ENCODE measurements at regions not wholly inside any gene's neighbourhood (a gene's known extent, or its start where the extent isn't known, plus 50 kb on each side); places are given as distances from the start of the nearest gene placed in this dataset.

DNA sequence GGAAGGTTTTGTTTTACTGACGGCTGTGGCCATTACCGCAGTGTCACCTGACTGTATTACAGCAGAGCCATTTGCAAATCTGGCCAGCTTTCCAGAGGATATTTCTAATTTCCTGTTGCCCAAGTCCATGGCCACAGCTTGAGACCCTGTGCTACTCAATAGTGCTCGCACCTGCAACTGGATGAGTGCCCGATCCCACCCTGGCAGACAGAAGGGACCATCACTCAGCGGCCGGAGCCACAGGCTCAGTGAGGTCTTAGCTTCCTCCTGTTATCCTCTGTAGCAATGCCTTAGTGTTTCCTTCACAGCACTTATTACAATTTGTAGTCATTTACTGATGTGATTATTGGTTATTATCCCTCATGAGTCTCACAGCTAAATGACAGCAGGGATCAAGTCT lies 184.8 kb downstream of the LRRN1 start:
- no peak overlapping the region for H3K27ac ChIP-seq (ENCODE audit: low read length, poor library complexity, severe bottlenecking)
- 89% methylated on average over 6 of the region's 6 CpGs for WGBS
- H2BK120ac ChIP-seq (ENCODE audit: low read depth, low read length): no peak overlapping the region
- H4K91ac ChIP-seq (ENCODE audit: low read length): no peak overlapping the region
- H2BK12ac ChIP-seq (ENCODE audit: low read length in 2 of 2): no peak overlapping the region
- no peak overlapping the region for H3K4ac ChIP-seq (ENCODE audit: low read depth in 1 of 2, low read length in 2 of 2)
- no peaks in the 10 kb centered on the region for H3K79me1 ChIP-seq (replicated peaks; ENCODE audit: low read length, poor library complexity, severe bottlenecking)
- no peak overlapping the region for H3K18ac ChIP-seq (ENCODE audit: low read depth in 1 of 2, low read length in 2 of 2)
- no peak overlapping the region for H2BK5ac ChIP-seq (ENCODE audit: low read depth, low read length, poor library complexity, severe bottlenecking)
- no peak overlapping the region for H3K4me2 ChIP-seq (ENCODE audit: low read length, poor library complexity, severe bottlenecking)
- no peak overlapping the region for H2AFZ ChIP-seq (ENCODE audit: low read depth, low read length)
- H2AK5ac ChIP-seq (ENCODE audit: low read length, severe bottlenecking): no peak overlapping the region
- H3K14ac ChIP-seq (ENCODE audit: low read length in 2 of 2): no peak overlapping the region
- no peak overlapping the region for H4K8ac ChIP-seq (ENCODE audit: low read length)
- H3K36me3 ChIP-seq (ENCODE audit: control insufficient read depth in 1 of 2, insufficient read depth in 2 of 2, low read depth in 1 of 2, low read length in 2 of 2): no peaks in the 10 kb centered on the region
- no peaks in the 10 kb centered on the region for H3K4me1 ChIP-seq (ENCODE audit: control insufficient read depth, insufficient read depth, low read depth, low read length)
- H3K4me3 ChIP-seq (ENCODE audit: insufficient read depth in 1 of 2, low read depth in 1 of 2, low read length in 2 of 2): no peak overlapping the region
- no peak for DNase-seq
- H3K23ac ChIP-seq (ENCODE audit: low read length in 2 of 2): no peak overlapping the region
- H2BK15ac ChIP-seq (ENCODE audit: low read depth, poor library complexity, severe bottlenecking): no peak overlapping the region
- peaks cover 16% of the 10 kb centered on the region for H3K9me3 ChIP-seq (ENCODE audit: control insufficient read depth, low read length)
- no peak overlapping the region for H3K9ac ChIP-seq (ENCODE audit: low read length)
- no peaks in the 10 kb centered on the region for H3K27me3 ChIP-seq (ENCODE audit: control insufficient read depth in 1 of 2, insufficient read depth in 1 of 2, low read length in 2 of 2)

DNA sequence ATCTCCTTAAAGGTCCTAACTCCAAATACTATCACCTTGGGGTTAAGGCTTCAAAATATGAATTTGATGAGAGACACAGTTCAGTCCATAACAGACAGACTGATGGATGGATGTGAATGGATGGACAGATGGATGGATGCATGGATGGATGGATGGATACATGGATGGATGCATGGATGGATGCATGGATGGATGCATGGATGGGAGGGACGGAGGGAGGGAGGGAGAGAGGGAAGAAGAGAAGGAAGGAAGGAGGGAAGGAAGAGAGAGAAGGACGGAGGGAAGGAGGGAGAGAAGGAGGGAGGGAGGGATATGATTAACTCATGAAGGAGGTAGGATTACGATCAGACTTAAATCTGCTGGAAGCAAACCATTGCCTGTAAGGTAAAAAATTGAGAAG lies 192.4 kb downstream of the LRRN1 start:
- Histone ChIP-seq H2BK12ac (ENCODE audit: low read length in 2 of 2) (no peak overlapping the region), H2AK5ac (ENCODE audit: low read length, severe bottlenecking) (no peak overlapping the region), H3K9ac (ENCODE audit: low read length) (no peak overlapping the region), H2BK5ac (ENCODE audit: low read depth, low read length, poor library complexity, severe bottlenecking) (no peak overlapping the region), H3K14ac (ENCODE audit: low read length in 2 of 2) (no peak overlapping the region), H3K23ac (ENCODE audit: low read length in 2 of 2) (no peak overlapping the region), H2BK120ac (ENCODE audit: low read depth, low read length) (no peak overlapping the region), H3K18ac (ENCODE audit: low read depth in 1 of 2, low read length in 2 of 2) (no peak overlapping the region), H3K4me3 (ENCODE audit: insufficient read depth in 1 of 2, low read depth in 1 of 2, low read length in 2 of 2) (no peak overlapping the region), H3K79me1 (replicated peaks; ENCODE audit: low read length, poor library complexity, severe bottlenecking) (no peaks in the 10 kb centered on the region), H3K9me3 (ENCODE audit: control insufficient read depth, low read length) (peaks cover 5% of the 10 kb centered on the region), H3K4me2 (ENCODE audit: low read length, poor library complexity, severe bottlenecking) (no peak overlapping the region), H3K4ac (ENCODE audit: low read depth in 1 of 2, low read length in 2 of 2) (no peak overlapping the region), H3K4me1 (ENCODE audit: control insufficient read depth, insufficient read depth, low read depth, low read length) (no peaks in the 10 kb centered on the region), H4K91ac (ENCODE audit: low read length) (no peak overlapping the region), H4K8ac (ENCODE audit: low read length) (no peak overlapping the region), H2AFZ (ENCODE audit: low read depth, low read length) (no peak overlapping the region), H3K27ac (ENCODE audit: low read length, poor library complexity, severe bottlenecking) (no peak overlapping the region), H3K36me3 (ENCODE audit: control insufficient read depth in 1 of 2, insufficient read depth in 2 of 2, low read depth in 1 of 2, low read length in 2 of 2) (no peaks in the 10 kb centered on the region), H3K27me3 (ENCODE audit: control insufficient read depth in 1 of 2, insufficient read depth in 1 of 2, low read length in 2 of 2) (no peaks in the 10 kb centered on the region), H2BK15ac (ENCODE audit: low read depth, poor library complexity, severe bottlenecking) (no peak overlapping the region)
- WGBS: 71% methylated on average over 3 of the region's 3 CpGs
- DNase-seq: no peak

DNA sequence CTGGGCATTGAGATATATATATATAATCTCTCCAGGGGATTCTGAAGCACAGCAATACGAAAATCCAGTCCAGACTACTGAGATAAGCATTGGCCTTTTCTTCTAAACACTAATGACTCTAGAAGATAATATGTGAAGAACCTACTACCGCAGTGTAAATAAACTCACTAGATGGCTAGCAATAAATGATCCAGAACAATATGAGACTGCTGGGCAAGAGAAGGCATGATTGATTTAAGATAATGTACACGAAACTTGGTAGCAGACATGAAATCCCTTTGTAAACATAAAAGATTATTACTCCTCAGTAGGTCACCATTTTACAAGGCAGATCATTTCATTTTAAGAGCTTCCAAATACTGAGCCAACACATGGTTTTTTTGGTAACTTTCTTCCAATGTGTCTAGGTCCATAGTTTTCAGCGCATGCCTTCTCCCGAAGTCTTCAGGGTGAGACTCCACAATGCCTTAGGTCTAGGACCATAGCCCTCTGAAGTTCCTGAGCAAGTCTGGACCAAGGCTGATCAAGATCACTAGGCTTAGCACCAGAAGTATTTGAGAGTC lies 193.2 kb downstream of the LRRN1 start:
- no peaks in the 10 kb centered on the region for H3K4me1 ChIP-seq (ENCODE audit: control insufficient read depth, insufficient read depth, low read depth, low read length)
- H2AFZ ChIP-seq (ENCODE audit: low read depth, low read length): no peak overlapping the region
- no peaks in the 10 kb centered on the region for H3K36me3 ChIP-seq (ENCODE audit: control insufficient read depth in 1 of 2, insufficient read depth in 2 of 2, low read depth in 1 of 2, low read length in 2 of 2)
- 86% methylated on average over 3 of the region's 5 CpGs for WGBS
- H3K9ac ChIP-seq (ENCODE audit: low read length): no peak overlapping the region
- H3K79me1 ChIP-seq (replicated peaks; ENCODE audit: low read length, poor library complexity, severe bottlenecking): no peaks in the 10 kb centered on the region
- no peak overlapping the region for H3K27ac ChIP-seq (ENCODE audit: low read length, poor library complexity, severe bottlenecking)
- H3K18ac ChIP-seq (ENCODE audit: low read depth in 1 of 2, low read length in 2 of 2): no peak overlapping the region
- no peak overlapping the region for H2BK12ac ChIP-seq (ENCODE audit: low read length in 2 of 2)
- H3K4ac ChIP-seq (ENCODE audit: low read depth in 1 of 2, low read length in 2 of 2): no peak overlapping the region
- H2BK15ac ChIP-seq (ENCODE audit: low read depth, poor library complexity, severe bottlenecking): no peak overlapping the region
- H4K91ac ChIP-seq (ENCODE audit: low read length): no peak overlapping the region
- H2BK5ac ChIP-seq (ENCODE audit: low read depth, low read length, poor library complexity, severe bottlenecking): no peak overlapping the region
- H3K23ac ChIP-seq (ENCODE audit: low read length in 2 of 2): no peak overlapping the region
- no peak overlapping the region for H3K4me2 ChIP-seq (ENCODE audit: low read length, poor library complexity, severe bottlenecking)
- no peak overlapping the region for H3K14ac ChIP-seq (ENCODE audit: low read length in 2 of 2)
- no peaks in the 10 kb centered on the region for H3K27me3 ChIP-seq (ENCODE audit: control insufficient read depth in 1 of 2, insufficient read depth in 1 of 2, low read length in 2 of 2)
- no peak overlapping the region for H3K4me3 ChIP-seq (ENCODE audit: insufficient read depth in 1 of 2, low read depth in 1 of 2, low read length in 2 of 2)
- DNase-seq: no peak
- peaks cover 5% of the 10 kb centered on the region for H3K9me3 ChIP-seq (ENCODE audit: control insufficient read depth, low read length)
- H4K8ac ChIP-seq (ENCODE audit: low read length): no peak overlapping the region
- H2BK120ac ChIP-seq (ENCODE audit: low read depth, low read length): no peak overlapping the region
- H2AK5ac ChIP-seq (ENCODE audit: low read length, severe bottlenecking): no peak overlapping the region

DNA sequence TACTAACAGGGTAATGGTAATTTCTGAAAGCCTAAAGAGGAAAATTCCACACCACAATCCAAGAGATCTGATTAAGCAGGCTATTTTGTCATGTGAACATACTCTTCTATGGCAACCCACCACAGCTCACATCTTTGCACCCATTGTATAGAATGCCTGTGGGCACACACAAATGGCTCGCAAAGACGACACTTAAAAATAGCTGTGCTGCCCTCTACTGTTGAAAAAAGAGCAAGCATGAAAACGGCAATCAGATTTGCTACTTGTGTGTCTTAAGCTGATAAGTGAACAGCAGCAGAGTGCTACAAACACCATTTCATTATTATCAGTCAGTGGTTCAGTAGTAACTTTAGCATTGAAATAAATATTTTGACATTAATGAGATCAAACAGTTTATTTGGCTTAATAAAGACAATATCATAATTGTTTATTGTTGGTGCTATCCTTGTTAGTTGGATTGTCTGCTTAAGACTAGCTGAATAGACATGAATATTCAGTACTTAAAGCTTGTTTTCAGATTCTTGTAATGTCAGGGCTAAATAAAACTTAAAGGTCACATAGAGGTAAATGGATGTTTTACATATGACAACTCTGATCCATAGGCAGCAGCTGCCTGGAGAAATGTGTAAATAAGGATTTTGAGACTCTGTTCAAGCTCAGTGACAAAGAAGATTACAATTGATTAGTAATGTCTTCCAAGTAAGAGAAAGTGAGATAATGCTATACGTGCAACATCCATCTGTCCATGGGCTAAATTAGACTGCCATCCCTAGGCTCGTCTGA lies 199.1 kb downstream of the LRRN1 start:
- no peaks in the 10 kb centered on the region for H3K27me3 ChIP-seq (ENCODE audit: control insufficient read depth in 1 of 2, insufficient read depth in 1 of 2, low read length in 2 of 2)
- no peak overlapping the region for H3K9ac ChIP-seq (ENCODE audit: low read length)
- no peak overlapping the region for H3K4me2 ChIP-seq (ENCODE audit: low read length, poor library complexity, severe bottlenecking)
- DNase-seq: peak; percentile 1
- H2BK12ac ChIP-seq (ENCODE audit: low read length in 2 of 2): no peak overlapping the region
- H2AFZ ChIP-seq (ENCODE audit: low read depth, low read length): no peak overlapping the region
- H3K9me3 ChIP-seq (ENCODE audit: control insufficient read depth, low read length): peaks cover 7% of the 10 kb centered on the region
- H3K14ac ChIP-seq (ENCODE audit: low read length in 2 of 2): no peak overlapping the region
- H3K4ac ChIP-seq (ENCODE audit: low read depth in 1 of 2, low read length in 2 of 2): no peak overlapping the region
- no peak overlapping the region for H2BK5ac ChIP-seq (ENCODE audit: low read depth, low read length, poor library complexity, severe bottlenecking)
- no peak overlapping the region for H3K27ac ChIP-seq (ENCODE audit: low read length, poor library complexity, severe bottlenecking)
- H2BK120ac ChIP-seq (ENCODE audit: low read depth, low read length): no peak overlapping the region
- H3K23ac ChIP-seq (ENCODE audit: low read length in 2 of 2): no peak overlapping the region
- H3K36me3 ChIP-seq (ENCODE audit: control insufficient read depth in 1 of 2, insufficient read depth in 2 of 2, low read depth in 1 of 2, low read length in 2 of 2): no peaks in the 10 kb centered on the region
- WGBS: 41% methylated on average over 4 of the region's 5 CpGs
- no peak overlapping the region for H3K18ac ChIP-seq (ENCODE audit: low read depth in 1 of 2, low read length in 2 of 2)
- no peaks in the 10 kb centered on the region for H3K79me1 ChIP-seq (replicated peaks; ENCODE audit: low read length, poor library complexity, severe bottlenecking)
- no peak overlapping the region for H2BK15ac ChIP-seq (ENCODE audit: low read depth, poor library complexity, severe bottlenecking)
- no peaks in the 10 kb centered on the region for H3K4me1 ChIP-seq (ENCODE audit: control insufficient read depth, insufficient read depth, low read depth, low read length)
- no peak overlapping the region for H4K91ac ChIP-seq (ENCODE audit: low read length)
- no peak overlapping the region for H2AK5ac ChIP-seq (ENCODE audit: low read length, severe bottlenecking)
- H3K4me3 ChIP-seq (ENCODE audit: insufficient read depth in 1 of 2, low read depth in 1 of 2, low read length in 2 of 2): no peak overlapping the region
- H4K8ac ChIP-seq (ENCODE audit: low read length): no peak overlapping the region

Measured in mesenchymal stem cell (in vitro differentiated cells and primary cell).